HEK293T (cell line): ENCODE measurements at regions not wholly inside any gene's neighbourhood (a gene's known extent, or its start where the extent isn't known, plus 50 kb on each side); places are given as distances from the start of the nearest gene placed in this dataset.

Experiments
- CTBP1 ChIP-seq: fragments of 450-650 bp; IDR thresholded peaks from 2 replicates; pipeline ENCODE4 v1.6.1; 2016; ENCODE audit warnings: borderline replicate concordance
- ELF4 ChIP-seq: fragments of 450-650 bp; IDR thresholded peaks from 2 replicates; pipeline ENCODE4 v1.6.1; 2017; ENCODE audit warnings: antibody characterized with exemption
- FOXK2 ChIP-seq: fragments of 450-650 bp; IDR thresholded peaks from 2 replicates; pipeline ENCODE4 v1.6.1; 2016; ENCODE audit warnings: mild to moderate bottlenecking
- HDGF ChIP-seq: fragments of 450-650 bp; IDR thresholded peaks from 2 replicates; pipeline ENCODE4 v1.6.1; 2017; ENCODE audit warnings: antibody characterized with exemption, borderline replicate concordance
- L3MBTL2 ChIP-seq: fragments of 450-650 bp; conservative IDR thresholded peaks from 2 replicates; pipeline ENCODE4 v1.6.1; 2016; ENCODE audit warnings: mild to moderate bottlenecking
- LEF1 ChIP-seq: fragments of 450-650 bp; IDR thresholded peaks from 2 replicates; pipeline ENCODE4 v1.6.1; 2017; ENCODE audit warnings: mild to moderate bottlenecking, borderline replicate concordance
- NFRKB ChIP-seq: fragments of 450-650 bp; IDR thresholded peaks from 2 replicates; pipeline ENCODE4 v1.6.1; 2016; ENCODE audit warnings: mild to moderate bottlenecking, moderate library complexity
- SP1 ChIP-seq: fragments of 450-650 bp; IDR thresholded peaks from 2 replicates; pipeline ENCODE4 v1.6.1; 2017
- TARDBP ChIP-seq: fragments of 450-650 bp; IDR thresholded peaks from 2 replicates; pipeline ENCODE4 v1.6.1; 2016
- ZNF384 ChIP-seq: fragments of 450-650 bp; IDR thresholded peaks from 2 replicates; pipeline ENCODE4 v1.6.1; 2016

GRCh38 chr10:71128311-71128980, 83.9 kb upstream of the UNC5B start:
- TF ChIP-seq NFRKB = no peak
- no peak for TF ChIP-seq ELF4
- no peak for TF ChIP-seq FOXK2
- no peak for TF ChIP-seq SP1
- TF ChIP-seq ZNF384 = no peak
- TF ChIP-seq CTBP1 = no peak
- TF ChIP-seq LEF1 = no peak
- no peak for TF ChIP-seq TARDBP
- TF ChIP-seq HDGF = no peak
- no peak for TF ChIP-seq L3MBTL2
